GM10266 (cell line): ENCODE measurements at regions not wholly inside any gene's neighbourhood (a gene's known extent, or its start where the extent isn't known, plus 50 kb on each side); places are given as distances from the start of the nearest gene placed in this dataset.
"Not testable (repeated sequence)": the region's sequence is repeated elsewhere in the genome, so short reads cannot be mapped to it uniquely, and the experiment has no call there.

Experiments used
- DNase-seq: peaks from one replicate; pipeline ENCODE4 v3.0.0; 2012; ENCODE audit errors: extremely low spot score
- CTCF ChIP-seq: IDR thresholded peaks from 2 replicates; pipeline ENCODE4 v1.5.1; 2012; ENCODE audit warnings: mild to moderate bottlenecking, low read depth; ENCODE audit not compliant: control insufficient read depth, insufficient read depth; ENCODE audit errors: missing control alignments

- no peak for DNase-seq
- TF ChIP-seq CTCF: no peak
These were observed 1137.3 kb downstream of the SORCS1 start for GRCh38 chr10:106027240-106027639.

DNA sequence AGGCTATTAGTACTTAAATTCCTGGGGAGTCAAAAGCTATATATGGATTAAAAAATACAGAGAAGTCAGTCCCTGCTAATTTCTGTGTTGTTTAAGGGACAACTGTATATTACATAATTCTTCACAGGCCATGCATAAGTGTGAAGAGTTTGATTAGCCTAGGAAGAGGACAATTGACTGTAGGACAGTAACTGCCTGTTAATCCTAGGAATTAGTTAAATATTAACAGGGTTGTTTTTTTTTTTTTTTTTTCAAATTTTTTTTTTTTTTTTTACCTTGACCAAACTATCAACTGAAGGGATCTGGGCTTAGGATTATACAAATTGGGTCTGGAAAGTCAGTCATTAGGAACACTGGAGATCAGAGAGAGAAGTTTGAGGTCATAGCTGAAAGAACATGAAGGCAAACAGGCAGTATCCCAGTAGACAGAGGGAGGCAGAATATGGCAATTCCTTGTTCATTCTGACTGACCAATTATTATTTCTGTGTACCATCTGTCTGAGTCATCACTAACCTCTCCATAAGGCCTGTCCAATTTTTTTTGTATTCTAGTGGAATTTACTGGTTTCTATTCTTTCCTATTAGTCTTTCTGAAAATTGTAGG is 1139.2 kb downstream of the SORCS1 start:
- TF ChIP-seq CTCF: no peak

GRCh38 chr10:106023329-106023728 is 1141.2 kb downstream of the SORCS1 start:
- DNase-seq: no peak
- TF ChIP-seq CTCF: no peak

More for the DNA sequence above, 1139.2 kb downstream of the SORCS1 start:
- no peak for DNase-seq

GRCh38 chr10:106019559-106019958 is 1144.9 kb downstream of the SORCS1 start:
- DNase-seq: not testable (repeated sequence)

DNA sequence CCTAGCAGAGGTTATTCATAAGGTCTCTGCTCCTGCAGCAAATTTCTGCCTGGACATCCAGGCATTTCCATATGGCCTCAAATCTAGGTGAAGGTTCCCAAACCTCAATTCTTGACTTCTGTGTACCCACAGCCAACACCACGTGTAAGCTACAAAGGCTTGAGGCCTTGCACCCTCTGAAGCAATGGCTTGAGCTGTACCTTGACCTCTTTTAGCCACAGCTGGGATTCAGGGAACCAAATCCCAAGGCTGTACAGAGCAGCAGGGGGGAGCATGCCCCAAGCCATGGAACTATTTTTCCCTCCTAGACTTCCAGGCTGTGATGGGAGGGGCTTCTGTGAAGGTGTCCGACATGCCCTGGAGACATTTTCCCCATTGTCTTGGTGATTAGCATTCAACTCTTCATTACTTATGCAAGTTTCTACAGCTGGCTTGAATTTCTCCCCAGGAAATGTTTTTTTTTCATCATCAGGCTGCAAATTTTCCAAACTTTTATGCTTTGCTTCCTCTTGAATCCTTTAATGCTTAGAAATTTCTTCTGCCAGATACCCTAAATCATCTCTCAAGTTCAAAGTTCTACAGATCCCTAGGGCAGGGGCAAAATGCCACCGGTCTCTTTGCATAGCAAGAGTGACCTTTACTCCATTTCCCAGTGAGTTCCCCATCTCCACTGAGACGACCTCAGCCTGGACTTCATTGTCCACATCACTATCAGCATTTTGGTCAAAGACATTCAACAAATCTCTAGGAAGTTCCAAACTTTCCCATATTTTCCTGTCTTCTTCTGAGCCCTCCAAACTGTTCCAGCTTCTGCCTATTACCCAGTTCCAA is 1148.9 kb downstream of the SORCS1 start:
- DNase-seq: not testable (repeated sequence)

- DNase-seq: no peak
- no peak for TF ChIP-seq CTCF
These were observed 1153.3 kb downstream of the SORCS1 start for GRCh38 chr10:106011250-106011649.

DNA sequence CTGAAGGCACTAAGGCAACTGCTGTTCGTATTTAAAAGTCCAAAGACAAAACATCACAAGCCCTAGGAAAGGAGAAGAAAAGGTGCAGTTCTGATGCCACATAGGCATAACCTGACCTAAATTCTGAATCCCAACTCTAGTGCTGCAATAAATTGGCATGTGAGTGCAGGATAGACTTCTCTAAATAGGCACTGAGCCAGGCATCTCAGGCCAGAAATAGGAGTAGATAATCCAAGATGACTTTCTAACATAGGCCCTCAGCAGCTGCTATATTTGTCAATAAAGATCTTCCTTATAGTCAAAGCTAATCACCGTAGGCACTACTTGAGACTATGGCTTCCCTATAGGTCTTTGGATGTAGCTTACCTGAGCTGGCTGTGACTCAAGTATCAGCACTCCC is 1163.8 kb downstream of the SORCS1 start:
- no peak for TF ChIP-seq CTCF
- DNase-seq: no peak

DNA sequence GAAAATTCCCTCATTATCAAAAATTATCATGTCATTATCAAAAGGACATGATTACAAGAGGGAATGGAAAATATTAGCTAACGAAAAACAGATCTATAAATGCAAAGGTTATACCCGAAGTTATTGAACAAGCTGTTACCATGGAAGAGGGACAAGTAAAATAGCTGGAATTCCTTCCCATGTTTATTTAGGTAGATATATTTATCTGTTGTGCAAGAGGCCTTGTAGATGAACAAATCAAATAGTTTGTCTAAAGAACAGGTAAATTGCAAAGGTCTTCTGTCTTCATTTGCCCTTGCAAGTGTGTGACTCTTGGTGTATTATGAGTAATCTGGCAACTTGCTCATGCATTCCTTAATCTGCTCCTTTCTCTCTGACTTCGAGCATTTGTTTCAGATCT is 1170.9 kb downstream of the SORCS1 start:
- TF ChIP-seq CTCF: no peak

More for the DNA sequence above, 1170.9 kb downstream of the SORCS1 start:
- no peak for DNase-seq
